GM19351 (cell line): ENCODE measurements at regions not wholly inside any gene's neighbourhood (a gene's known extent, or its start where the extent isn't known, plus 50 kb on each side); places are given as distances from the start of the nearest gene placed in this dataset.
"Not testable (repeated sequence)": the region's sequence is repeated elsewhere in the genome, so short reads cannot be mapped to it uniquely, and the experiment has no call there.

Source experiments
- ATAC-seq: cut with Tn5 transposase; IDR thresholded peaks from one replicate; pipeline ENCODE4 v1.9.1; 2021; ENCODE audit warnings: mild to moderate bottlenecking, moderate library complexity; ENCODE audit not compliant: unreplicated experiment

DNA sequence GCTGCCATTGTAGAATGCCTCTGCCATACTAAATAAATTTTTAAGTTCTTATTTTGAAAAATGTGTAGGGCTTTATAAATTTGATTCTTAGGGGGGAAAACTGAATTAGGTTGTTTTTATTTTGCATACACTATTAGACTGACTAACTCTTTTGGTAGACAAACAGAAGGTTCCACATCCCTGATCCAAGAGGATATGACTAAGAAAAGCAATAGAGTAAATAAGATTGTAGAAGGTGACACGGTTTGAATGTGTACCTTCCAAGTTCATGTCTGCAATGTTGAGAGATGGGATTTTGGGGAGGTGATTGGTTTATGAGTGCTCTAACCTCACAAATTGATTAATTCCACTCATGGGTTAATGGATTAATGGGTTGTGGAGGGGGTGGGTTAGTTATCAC, 127.9 kb downstream of the GLUL start:
- no peak for ATAC-seq

DNA sequence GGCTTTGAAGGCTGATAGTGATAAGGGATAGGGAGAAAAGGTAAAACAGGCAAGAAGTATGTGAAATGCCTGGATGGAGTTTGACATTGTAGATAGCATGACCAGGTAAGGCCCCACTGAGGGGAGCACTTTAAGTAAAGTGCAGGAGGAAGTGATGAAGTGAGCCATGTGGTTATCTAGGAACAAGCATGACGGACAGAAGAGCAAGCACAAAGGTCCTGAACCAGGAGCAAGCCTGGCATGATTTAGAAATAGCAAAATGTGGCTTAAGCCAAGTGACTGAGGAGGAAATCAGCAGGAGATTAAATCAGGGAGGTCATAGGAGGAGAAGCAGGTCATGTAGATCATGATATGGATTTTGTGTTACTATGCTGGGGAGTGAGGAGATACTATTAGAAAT, 129.2 kb downstream of the GLUL start:
- ATAC-seq, result no peak

DNA sequence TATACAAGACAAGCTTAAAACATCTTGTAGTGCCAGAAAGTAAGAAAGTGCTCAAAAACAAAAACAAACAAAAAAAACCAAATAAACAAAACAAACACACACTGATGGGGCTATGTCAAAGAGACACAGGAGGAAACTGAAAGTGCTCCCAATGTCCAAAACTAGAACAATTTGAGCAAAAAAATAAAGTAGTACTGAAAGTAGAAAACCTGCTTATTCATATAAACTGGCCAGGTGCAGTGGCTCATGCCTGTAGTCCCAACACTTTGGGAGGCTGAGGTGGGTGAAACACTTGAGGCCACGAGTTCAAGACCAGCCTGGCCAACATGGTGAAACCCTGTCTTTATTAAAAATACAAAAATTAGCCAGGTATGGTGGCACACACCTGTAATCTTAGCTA, 129.9 kb downstream of the GLUL start:
- ATAC-seq, result no peak

DNA sequence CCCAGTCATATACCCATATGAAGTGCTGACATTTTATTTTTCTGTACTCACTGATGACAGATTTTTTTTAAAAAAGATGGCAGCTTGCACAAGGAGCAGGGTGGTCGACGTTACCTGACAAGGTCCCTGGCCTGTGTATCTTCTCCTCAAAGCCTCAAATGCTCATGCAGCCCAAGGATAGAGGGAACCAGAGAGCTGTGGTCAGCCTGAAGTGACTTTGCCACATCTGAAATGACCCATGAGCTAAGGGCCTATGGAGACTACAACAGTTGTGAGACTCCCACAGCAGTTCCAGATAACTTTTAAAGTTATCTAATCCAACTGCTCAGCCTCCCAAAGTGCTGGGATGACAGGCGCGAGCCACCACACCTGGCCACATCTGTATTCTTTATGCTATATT, 131.1 kb downstream of the GLUL start:
- ATAC-seq, result no peak

DNA sequence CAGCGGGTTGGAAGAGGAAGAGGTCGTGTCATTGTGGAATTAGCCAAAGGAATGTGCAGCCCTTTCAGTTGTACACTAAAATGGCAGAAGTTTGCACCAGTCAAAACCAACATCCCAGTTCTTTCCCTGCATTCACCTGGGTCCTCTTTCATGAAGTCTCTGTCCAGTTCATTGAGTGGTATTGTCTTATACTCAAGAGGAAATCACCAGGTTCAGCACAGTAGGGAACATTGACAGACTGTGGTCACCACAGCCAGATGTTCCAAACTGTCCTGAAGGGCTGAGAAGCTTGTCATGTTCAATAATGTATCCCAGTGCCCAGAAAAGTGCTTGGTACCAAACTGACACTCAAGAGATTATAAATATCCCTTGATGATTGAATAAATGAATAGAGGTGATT, 131.6 kb downstream of the GLUL start:
- ATAC-seq, result no peak

DNA sequence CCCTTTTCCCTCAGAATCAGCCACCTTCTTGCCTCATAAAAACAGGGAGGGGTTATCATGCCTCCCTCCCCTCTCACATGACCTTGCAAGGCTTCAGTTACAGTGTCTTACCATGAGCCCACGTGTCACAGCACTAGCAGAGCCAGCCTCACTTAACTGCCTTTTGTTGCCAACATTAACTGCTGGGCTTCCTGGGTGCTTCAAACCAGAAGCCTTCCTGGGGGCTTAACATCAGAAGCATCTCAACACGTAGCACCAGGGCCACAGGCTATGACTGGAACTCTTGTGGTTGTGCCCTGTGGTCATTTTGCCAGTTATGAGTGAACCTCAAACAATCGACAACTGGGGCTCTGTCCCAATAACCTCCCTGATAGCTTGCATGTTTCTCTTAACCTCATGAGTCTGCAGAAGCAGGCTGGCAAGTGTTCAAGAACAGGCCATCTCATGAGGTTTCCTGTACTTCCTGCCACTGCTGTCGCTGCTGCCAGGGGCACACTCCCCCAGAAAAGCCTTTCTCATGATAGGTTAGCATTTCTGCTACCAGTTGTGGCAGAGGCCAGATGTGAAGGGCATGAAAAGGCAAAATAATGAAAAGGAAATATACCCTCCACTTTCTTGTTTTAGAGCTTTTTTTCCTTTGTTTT, 132.2 kb downstream of the GLUL start:
- ATAC-seq, result no peak

DNA sequence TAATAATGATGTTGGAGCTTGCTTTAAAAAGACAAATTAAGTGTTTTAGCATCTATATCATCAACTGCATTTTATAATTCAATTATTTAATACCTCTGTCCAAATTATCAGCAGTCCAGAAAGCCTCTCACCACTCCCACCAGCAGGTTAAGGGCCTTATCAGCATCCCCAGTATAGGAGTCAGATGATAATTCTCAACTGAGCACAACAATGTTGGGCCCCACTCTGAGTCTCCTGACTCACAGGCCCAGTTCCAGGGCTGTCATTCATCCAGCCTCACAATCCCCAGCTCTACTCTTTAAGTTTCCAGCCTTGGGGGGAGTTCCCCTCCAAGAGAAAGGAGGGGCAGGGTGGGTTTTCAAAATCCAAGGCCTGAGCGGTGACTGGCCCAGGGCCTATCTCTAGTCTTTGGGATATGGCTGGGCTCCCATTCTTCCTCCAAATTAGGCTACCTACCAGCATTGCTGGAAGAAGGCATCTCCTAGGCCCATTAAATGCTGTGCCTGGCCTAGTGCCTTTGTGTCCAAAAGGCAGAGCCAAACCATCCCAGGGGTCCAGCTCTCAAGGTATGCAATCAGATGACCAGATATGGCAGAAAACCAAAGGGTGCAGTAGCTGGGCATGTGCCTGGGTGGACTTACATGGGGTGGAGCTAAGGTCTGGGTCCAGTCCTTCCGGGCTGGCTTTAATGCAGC, 134.1 kb downstream of the GLUL start:
- no peak for ATAC-seq

DNA sequence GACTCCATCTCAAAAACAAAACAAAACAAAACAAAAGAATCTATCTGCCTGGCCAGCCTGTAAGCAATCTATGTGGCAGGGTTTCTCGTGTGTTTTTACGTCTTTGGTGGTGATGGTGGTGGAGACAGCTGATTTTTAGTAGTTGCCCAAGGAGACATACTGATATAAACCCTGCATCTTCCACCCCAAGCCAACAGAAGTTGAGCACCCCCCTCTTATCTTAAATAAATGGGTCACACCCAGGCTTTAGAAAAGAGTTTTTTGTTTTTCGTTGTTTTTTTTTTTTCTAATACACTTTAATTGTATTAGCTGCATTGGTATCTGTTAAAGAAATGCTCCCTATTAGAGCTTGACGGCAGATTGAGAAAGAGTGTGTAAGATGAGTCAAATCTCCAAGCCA, 134.7 kb downstream of the GLUL start:
- ATAC-seq, result no peak

DNA sequence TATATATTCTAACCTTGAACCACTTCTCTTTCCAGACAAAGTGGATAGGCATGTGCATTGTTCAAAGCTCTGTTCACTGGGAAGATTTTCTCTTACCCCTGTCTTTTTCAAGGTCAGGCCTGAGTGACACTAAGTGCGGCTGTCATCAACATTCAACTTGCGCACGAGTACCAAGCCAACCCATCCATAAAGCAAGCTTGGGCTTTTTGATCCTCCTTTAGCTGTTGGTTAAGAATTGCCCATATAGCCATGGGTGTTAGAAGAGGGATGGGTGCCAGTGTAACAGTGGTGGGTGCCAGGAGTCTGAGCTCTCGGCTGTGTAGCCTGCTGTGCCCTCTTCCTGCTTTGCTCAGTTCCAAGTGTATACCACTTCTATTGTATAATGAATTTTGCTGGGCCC, 136.1 kb downstream of the GLUL start:
- no peak for ATAC-seq

DNA sequence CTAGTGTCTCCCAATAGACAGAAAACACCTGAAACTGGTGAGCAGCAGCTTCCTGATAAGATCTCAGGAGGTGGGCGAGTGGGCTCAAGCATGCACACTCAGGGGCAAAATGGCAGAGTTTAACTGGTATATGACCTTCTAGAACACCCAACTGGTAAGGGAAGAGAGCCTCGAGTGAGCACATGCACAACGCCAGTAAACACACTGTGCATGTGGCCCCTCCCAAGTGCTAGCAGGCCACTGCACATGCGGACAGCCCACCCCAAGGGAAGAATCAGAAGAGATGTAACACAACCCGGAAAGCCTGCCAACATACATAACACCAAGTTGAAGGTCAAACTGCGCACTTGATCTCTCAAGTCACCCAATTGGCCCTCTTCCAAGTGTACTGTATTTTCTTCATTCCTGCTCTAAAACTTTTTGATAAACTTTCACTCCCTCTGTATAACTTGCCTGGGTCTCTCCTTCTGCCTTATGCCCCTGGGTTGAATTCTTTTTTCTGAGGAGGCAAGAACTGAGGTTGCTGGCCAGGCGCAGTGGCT, 138.2 kb downstream of the GLUL start:
- no peak for ATAC-seq

DNA sequence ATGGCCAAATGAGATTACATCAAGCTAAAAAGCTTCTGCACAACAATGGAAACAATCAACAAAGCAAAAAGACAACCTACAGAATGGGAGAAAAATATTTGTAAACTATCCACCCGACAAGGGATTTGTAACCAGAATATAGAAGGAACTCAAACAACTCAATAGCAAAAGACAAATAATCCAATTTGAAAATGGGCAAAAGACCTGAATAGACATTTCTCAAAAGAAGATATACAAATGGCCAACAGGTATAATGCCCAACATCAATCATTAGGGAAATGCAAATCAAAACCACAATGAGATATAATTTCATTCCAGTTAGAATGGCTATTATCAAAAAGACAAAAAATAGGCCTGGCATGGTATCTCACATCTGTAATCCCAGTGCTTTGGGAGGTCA, 140.0 kb downstream of the GLUL start:
- no peak for ATAC-seq

DNA sequence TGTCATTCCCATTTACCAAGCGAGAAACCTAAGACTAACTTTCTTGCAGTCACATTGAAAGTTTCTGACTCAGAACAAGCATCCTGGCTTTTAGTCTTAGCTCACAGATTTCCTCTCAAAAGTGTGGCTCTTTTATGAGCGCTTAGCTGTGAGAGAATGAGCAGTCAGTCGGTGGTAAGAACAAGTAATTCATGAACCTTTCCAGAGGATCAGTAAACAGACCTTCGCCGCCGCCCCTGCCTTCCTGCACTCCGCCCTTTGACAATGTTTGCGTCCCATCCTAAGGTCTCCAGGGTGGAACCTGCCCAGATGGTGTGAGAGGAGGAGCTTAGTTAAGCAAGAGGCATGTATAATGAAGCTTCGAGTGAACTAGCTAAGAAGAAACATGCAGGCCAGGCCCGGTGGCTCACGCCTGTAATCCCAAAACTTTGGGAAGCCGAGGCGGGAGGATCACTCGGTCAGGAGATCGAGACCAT, 142.4 kb downstream of the GLUL start:
- ATAC-seq, result peak; percentile 91

DNA sequence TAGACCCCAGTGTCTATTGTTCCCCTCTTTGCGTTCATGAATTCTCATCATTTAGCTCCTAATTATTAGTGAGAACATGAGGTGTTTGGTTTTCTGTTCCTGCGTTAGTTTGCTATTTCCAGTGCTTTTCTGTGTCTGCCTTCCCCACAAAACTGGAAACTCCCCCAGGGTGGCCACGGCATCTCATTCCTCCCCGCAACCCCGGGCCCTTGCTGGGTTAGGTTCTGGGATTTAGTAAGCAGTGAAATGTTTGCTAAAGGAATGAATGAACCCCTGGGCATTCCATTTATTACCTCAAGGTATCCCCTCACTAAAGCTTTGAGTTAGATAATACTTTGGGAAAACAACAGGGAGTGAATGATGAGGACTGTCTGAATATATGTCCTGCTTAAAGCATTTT, 142.9 kb downstream of the GLUL start:
- ATAC-seq, result peak; percentile 15

DNA sequence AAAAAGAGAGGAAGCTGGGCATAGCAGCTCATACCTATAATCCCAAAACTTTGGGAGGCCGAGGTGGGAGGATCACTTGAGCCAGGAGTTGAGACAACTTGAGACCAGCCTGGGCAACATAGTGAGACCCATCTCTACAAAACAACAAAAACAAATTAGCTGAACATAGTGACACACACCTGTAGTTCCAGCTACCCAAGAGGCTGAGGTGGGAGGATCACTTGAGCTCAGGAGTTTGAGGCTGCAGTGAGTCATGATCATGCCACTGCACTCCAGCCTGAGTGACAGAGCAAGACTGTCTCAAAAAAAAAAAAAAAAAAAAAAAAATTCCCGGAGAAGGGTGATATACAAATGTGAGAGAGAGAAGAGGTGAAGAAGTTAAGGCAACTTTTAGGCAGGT, 143.8 kb downstream of the GLUL start:
- not testable (repeated sequence) for ATAC-seq

DNA sequence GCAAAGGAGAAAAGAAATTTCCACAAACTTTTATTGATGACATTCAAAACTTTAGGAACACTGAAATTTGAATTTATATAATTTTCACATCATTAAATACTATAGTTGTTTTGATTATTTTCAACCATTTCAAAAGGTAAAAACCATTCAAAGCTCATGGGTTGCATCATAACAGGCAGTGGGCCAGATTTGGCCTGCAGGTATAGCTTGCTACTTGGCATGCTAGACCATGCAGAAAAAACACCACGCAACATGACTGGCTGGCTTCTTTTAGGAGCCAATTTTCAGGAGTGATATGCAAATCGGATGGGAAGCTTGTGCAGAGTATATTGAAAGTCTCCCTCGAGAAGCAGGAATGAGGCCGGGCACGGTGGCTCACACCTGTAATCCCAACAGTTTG, 144.8 kb downstream of the GLUL start:
- ATAC-seq, result no peak

DNA sequence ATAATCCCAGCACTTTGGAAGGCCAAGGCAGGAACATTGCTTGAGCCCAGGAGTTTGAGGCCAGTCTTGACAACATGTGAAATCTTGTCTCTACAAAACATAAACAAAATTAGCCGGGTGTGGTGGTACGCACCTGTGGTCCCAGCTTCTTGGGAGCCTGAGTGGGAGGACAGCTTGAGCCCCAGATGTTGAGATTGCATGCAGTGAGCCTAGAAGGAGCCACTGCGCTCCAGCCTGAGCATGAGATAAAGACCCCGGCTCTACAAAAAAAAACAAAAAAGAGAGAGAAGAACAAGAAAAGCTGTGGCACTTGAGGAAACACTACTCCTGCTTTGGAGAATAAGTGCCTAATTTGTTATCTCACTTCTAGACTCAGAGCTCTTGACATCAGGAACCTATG, 146.6 kb downstream of the GLUL start:
- ATAC-seq, result no peak

DNA sequence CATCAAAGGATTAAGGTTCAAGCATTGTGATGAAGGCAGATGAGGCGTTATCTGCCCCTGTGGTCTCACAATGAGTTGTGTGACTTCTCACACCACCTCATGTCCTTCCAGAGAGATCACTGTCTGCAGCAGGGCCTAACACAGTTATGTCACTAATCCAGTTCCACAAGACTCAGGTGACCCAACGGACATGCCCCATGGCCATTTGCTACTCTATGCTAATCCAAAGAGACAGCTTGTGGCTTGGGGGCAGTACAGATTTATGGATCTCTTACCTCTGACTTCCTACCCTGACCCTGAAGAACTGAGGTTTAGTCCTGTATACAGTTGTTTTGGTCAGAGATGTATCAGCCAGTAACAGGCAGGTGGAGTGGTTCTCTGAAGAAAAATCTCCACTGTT, 147.1 kb downstream of the GLUL start:
- no peak for ATAC-seq

DNA sequence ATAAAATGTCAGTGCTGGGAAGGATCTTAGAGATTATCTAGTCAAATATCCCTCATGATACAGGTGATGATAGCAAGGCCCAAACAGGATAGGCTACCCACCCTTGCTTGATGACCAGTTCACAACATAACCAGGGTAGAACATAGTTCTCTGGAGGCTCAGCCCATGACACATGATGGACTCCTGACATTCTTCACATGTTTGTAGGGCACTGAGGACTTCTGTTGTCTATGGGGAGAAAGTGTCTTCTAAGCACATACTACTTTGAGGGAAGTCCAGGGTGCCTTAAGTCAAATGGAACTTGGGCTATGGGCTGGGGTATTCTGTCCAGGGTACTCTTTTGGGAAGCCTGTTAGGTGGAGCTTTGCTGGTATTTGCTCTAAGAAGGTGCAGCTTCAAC, 148.9 kb downstream of the GLUL start:
- ATAC-seq, result no peak

DNA sequence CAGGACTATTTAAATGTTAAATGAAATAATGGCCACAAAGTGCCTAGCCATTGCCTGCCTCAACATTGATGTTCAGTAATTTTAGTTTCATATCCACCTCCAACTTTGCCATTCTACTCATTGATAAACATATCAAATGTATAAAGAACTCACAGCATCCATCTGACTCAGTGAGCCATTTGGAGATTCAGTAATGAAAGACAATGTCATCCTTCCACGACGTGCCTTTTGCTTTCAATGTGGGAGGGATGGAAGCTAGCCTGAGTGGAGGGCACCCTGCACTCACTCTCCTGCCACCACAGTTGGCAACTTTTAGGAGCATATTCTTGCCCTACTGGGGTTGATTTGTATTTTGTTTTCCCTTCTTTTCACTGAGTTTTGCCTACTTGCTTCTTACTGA, 151.5 kb downstream of the GLUL start:
- ATAC-seq, result no peak

DNA sequence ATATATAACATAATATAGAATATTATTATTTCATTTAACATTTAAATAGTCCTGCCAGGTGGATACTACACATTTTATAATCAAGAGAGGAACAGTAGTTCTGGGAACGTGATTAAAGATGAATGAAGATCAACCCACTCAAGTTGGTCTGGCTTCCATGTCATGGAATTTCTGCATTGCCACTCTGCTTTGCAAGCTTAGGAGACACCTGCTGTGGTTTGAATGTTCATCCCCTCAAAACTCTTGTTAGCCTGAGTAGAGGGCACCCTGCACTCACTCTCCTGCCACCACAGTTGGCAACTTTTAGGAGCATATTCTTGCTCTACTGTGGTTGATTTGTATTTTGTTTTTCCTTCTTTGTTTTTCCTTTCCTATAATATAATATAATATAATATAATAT, 153.2 kb downstream of the GLUL start:
- ATAC-seq, result no peak

DNA sequence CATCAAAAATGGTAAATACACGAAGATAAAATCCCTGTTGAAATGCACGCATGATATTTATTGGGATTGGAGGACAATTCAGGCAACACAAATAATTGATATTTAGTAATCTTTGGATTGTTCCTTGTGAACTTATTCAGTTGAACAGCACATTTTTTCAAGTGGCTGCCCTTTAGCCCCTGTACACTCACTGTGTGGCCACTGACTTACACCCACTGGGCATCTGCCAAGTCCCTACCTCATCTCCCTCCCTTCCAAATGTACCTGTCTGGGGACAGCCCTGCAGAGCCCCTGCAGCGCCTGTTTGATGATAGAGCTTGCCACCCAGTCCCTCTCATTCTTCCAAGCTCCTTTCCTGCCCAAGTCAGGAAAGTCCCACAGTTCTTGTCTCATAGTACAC, 154.3 kb downstream of the GLUL start:
- ATAC-seq, result no peak

DNA sequence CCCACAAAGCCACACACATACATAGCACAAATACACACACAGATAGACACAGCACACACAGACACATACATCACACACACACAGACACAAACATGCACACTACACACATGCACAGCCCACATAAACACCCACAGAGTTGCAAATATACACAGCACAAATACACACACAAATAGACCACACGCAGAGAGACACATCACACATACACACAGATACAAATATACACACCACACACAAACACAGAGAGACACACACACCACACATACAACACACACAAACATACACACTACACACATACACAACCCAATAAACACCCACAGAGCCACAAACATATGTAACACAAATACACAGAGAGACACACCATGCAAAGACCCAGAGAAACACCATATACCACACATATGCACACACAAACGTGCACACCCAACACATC, 154.9 kb downstream of the GLUL start:
- ATAC-seq, result no peak
